ENCODE measurements at regions not wholly inside any gene's neighbourhood (a gene's known extent, or its start where the extent isn't known, plus 50 kb on each side); places are given as distances from the start of the nearest gene placed in this dataset.

- no peak for TF ChIP-seq GLIS3 (CRISPR knock-in tag; IDR thresholded peaks at IDR 0.05)
- no peak for TF ChIP-seq ARNTL (CRISPR knock-in tag; IDR thresholded peaks at IDR 0.05; ENCODE audit: borderline replicate concordance, low read depth)
- no peak for TF ChIP-seq PATZ1 (CRISPR knock-in tag; IDR thresholded peaks at IDR 0.05; ENCODE audit: borderline replicate concordance)
- TF ChIP-seq POU6F1 (CRISPR knock-in tag; IDR thresholded peaks at IDR 0.05; ENCODE audit: borderline replicate concordance, low read depth) = no peak
- no peak for TF ChIP-seq ZFP3 (CRISPR knock-in tag; IDR thresholded peaks at IDR 0.05)
- no peak for TF ChIP-seq CREB5 (CRISPR knock-in tag; IDR thresholded peaks at IDR 0.05; ENCODE audit: low read depth)
- TF ChIP-seq RARB (CRISPR knock-in tag; IDR thresholded peaks at IDR 0.05) = no peak
- TF ChIP-seq ZFP30 (CRISPR knock-in tag; IDR thresholded peaks at IDR 0.05) = no peak
Measured at GRCh38 chr20:7301807-7302206, 534.3 kb downstream of the BMP2 start.

All from SK-N-SH treated with all-trans-retinoic acid at 6 μM for 48 hours (cell line).